Stimulated activated CD4-positive, alpha-beta T cell treated with anti-CD3 and anti-CD28 coated beads, TNF-alpha, amount 100 ng/mL, for 4 hours (primary cell): ENCODE measurements at regions not wholly inside any gene's neighbourhood (a gene's known extent, or its start where the extent isn't known, plus 50 kb on each side); places are given as distances from the start of the nearest gene placed in this dataset.

ENCODE experiments used
- DNase-seq, 3 experiments: peaks; one replicate each; pipeline ENCODE4 v3.0.0-alpha.2; 2020; ENCODE audit warnings: low read depth in 3 of 3

GRCh38 chr6:157756708-157757429 lies 66.2 kb upstream of the SNX9 start:
- peak; percentile 50 to 65 (median 60) for DNase-seq

DNA sequence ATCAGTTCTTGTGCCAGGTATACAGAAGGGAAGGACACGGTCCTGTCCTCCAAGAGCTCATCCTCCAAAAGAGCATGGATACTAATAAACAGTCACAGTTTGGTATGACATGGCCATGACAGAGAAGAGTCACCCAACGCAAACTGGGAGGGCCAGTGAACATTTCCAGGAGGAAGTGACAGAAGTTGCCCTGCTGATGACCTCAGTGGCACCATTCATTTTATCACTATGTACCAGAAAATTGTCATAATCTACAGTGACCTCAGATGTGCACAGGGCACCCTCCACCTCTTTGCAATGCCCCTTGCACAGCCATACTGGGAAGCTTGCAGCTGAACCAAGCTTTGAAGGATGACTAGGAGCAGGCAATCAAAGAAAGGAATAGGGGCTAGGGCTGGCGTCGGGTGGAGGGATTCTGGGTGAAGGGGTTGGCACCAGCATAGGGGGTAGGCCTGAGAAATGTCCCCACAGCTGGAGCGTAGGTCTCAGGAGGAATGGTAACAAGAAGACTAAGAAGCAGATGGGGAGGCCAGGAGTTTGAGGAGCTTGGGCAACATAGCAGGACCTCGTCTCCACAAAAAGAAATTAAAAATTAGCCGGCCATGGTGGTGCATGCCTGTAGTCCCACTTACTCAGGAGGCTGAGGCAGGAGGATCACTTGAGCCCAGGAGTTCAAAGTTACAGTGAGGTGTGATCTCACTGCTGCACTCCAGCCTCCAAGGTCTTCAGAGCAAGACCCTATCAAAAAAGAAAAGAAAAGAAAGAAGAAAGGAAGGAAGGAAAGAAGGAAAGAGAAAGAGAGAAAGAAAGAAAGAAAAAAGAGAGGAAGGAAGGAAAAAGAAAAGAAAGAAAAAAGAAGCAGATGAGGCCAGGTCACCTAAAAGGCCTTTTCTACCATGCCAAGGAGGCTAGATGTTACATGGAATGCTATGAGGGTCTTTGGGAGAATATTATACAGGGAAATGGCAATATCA lies 65.3 kb upstream of the SNX9 start:
- no peak for DNase-seq

DNA sequence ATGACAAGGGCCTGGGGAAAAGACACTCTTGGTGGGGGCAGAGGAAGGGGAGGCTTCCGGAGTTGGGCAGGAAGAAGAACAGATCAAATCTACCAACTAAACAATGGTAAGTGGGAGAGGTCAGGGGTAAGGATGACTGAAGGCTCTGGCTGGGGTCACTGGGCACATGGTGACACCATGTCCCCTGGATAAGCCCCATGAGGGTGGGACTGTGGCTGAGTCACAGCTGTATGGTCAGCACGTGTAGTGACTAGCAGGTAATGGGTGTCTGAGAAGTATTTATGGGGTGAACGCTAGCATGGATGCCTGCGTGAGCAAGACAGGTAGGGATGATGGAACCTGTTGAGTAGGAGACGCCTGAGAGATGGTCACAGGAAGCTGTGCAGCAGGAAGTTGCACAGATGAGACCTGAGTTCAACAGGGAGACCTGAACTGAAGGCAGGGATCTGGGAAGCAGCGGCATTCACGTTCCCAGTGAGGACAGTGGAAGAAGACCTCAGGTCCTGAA lies 64.5 kb upstream of the SNX9 start:
- no peak for DNase-seq

DNA sequence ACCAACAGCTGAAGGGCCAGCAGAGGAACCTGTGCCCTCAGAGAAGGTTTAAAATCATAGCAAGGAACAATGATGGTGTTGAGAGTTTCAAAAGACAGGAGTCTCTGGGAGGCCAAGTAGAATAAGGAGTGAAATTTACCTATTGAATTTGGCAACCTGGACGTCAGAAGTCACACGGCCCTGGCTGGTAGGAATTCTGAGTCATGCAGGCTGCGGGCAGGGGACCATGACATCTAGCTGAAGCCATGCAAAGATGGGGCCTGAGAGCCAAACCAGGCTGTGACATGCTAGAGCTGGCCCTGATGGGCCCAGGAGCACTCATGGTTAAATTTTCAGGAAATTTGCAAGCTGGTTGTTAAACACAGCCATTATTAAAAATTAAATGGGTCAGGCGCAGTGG lies 64.0 kb upstream of the SNX9 start:
- DNase-seq = no peak

DNA sequence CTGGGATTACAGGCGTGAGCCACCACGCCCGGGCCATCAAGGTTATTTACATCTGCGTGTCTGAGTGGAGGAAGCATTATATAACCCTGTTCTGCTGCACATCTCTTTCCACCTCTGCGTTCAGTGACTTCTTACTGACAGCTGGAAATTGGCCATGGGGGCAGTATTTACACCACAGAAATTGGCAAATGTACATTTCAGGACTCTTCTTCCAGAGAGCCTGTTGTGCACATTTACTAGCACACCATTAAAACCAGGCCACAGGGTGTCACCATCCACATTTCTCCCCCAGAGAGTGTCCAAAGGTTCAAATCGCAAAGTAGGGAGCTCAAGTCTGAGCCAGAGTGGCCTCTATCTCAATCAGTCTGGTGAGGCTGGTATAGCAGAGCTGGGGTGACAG lies 62.9 kb upstream of the SNX9 start:
- DNase-seq = no peak

DNA sequence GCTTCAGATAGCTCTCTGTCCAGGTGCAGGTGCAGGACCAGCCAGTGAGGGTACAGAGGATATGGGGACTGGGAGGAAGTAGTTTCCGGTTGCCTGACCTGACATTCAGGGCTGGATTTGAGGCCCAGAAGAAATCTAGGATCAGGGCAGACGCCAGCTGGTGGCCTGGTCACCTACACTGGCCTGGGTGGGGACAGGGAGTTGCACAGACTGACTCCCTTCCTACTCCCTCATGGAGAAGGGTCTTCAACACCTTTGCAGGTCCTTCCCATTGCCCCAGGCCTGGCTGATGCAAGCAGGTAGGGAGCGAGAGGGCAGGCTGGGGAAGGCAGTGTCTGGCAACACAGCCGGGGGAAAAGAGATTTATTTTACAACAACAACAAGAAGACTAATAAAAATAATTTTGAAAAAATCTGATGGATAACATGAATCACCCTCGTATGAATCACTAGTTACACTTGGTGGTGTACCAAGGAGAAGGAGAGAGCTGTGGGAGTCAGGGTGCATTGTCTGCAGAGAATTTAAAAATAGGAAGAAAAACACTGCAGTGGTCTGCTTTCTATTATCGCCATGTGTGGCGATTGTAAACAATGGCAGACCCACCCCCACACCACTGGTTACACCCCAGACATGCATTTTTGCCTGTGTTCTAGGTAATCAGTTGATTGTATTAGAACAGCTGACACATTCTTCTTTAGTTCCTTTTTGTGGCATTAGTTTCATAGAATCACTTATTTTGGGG lies 62.3 kb upstream of the SNX9 start:
- peak in 1 of 3 experiments; percentile 28 for DNase-seq

- no peak for DNase-seq
These were observed 61.6 kb upstream of the SNX9 start for GRCh38 chr6:157761331-157761921.

GRCh38 chr6:157761926-157762325 lies 61.1 kb upstream of the SNX9 start:
- no peak for DNase-seq

DNA sequence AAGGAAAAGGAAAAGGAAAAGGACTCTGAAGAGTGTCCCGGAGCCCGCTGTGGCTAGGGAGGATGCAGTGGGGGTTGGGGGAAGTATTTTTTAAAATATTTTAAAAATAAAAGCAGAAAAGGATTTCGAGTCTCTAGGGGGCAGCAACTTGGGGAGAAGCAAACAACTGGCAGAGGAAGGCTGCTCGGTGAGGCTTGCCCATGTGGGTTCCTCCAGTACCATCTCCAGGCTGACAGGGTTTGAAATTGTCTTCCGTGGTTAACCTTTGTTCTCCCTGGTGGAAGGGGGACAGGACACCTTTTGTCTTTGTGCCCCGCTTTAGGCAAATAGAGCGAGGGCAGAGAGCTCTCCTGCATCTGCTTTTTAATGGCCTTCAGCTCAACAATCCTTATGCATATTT lies 60.4 kb upstream of the SNX9 start:
- no peak for DNase-seq

DNA sequence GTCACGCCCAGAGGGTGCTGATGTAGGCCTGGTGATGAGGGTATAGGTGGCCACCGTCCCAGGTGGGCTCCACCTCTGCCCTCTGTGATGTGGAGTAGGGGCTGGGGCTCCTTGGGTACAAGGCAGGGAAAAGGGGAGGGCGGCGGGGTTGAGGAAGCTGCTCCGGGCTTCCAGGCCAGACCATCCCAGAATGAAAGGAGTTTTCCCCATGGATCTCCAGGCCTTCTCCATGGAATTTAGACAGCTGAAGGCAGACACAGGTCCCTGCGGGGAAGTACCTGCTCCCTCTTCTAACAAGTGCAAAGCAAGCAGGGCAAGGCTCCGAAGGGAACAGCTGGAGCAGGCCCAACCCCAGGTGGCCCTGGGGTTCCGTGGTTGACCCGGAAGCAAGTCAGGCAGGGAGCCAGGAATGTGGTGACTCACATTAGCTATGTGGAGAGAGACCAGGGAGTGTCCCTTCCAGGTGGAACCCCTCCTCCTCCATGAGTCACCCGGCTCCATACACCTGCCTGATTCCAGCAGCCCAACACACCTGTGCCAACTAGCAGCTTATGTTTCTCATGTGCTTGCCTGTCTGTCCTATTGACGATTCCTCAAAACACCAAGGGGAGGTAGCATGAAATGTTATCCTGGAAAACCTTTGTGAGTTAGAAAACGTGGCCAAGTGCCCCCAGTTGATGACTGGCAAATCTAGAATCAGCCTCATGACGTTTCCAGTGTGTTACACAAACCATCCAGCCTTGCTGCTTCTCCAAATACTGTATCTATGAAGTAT lies 59.7 kb upstream of the SNX9 start:
- no peak for DNase-seq

GRCh38 chr6:157763904-157764177 lies 59.2 kb upstream of the SNX9 start:
- no peak for DNase-seq

DNA sequence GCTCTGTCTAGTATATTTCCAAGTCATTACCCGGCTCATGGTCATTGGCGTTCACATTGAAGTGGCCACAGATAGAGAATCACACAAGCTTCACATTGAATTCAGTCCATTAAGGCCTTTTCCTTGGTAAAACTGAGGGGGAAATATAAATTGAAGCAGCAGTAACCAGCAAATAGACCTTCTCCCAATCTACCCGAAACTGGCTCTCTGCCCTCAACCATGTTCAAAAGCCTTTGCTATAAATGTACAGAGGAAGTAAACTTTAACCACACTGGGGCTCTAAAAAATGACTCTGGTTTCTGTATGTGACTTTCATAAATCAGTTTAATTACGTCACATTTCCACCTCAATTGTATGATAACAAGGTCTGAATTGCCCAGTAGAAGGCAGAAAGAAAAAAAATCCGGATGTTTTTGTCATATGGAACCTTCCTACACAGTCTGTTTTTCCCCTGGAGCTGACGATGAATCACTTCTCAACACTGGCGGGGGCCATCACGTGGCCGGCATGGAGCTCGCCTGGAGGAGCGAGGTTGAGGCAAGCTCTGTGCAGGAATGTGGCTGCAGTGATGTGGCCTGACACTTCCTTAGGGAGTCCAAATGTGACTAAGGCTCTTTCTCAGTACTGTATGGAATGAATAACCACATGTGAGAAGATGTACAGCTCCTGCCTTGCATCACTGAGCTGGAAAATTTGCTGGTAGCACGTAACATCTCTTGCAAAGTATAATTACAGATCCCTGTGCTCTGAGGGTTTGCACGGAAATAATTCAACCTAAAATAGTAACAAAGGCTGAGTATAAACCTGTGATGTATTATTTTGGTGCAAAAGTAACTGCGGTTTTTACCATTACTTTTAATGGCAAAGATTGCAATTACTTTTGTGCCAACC lies 58.6 kb upstream of the SNX9 start:
- peak; percentile 57 to 74 (median 71) for DNase-seq

DNA sequence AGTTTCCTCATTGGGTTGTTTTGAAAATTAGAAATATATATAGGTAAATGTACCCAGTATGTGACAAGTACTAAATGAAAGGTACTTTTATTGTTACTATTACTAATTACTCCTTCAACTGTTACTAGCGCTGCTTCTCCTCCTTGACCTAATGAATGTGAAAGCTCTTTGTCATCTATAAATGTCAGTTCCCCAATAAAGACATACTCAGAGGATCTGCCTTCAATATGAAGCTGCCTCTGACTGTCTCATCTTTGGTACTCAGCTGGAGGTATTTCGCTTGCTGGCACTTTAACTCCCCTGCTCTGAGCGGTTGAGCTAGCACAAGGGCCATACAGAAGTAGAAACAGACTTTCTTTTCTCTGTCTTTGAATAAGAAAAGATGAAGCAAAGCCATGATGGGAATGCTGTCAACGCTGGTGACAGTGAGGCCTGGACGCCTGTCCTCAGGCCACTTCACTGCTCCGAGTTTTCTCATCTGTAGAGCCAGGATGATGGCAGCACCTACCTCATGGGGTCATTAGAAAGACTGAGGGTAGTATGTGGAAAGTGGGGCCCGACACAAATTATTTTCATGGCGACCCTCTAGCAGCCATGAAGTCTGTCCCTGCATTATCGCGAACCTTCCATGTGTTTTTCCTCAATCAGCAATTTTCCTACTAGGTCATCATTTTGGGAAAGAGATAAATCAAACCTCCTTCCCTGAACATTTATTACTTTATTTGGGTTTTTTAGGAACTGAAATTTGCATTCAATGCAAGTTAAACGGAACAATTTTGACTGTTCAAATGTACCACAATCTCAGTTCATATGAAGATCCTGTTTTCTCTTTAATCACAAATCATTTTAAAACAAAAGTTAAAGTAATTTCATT lies 55.9 kb upstream of the SNX9 start:
- DNase-seq = no peak

DNA sequence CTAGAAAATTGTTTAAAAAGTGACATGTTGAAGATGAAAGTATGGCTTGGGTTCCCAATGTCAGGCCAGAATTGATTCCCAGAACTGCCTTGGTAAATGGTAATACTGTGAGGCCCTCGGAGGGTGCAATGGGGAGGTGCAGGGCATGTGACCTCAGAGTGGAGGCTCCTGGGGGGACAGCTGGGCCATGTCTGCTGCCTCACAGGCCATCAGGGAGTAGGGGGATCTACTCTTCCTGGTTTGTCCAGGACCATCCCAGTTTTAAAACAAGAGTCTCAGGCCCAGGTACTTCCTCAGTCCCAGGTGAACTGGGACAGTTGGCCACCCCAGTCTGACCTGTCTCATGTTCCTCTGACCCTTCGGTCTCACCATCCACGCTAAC lies 55.3 kb upstream of the SNX9 start:
- DNase-seq = no peak

- DNase-seq = no peak
These were observed 54.7 kb upstream of the SNX9 start for GRCh38 chr6:157768304-157768703.

DNA sequence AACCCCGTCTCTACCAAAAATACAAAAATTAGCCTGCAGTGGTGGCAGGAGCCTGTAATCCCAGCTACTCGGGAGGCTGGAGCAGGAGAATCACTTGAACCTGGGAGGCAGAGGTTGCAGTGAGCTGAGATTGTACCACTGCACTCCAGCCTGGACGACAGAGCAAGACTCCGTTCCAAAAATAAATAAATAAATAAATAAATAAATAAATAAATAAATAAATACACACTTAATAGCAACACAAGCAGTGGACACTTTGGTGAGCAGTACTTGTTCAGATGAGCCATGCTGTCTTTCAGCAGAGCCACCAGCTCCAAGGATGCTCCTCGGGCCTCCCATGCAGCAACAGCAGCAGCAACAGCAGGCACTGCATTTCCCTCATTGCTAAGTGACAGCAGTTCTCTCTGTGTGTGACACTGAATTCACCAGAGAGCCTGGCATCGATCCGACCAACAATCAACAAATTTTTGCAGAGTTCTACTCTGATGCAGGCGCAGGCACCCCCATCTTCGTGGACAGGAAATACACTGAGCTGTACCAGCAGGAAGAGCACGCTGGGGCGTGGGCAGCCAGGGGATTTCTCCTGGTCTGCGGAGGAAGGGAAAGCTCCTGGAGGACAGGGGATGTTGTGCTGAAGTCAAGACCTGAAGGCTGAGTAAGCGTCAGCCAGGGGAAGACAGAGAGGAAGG lies 54.0 kb upstream of the SNX9 start:
- DNase-seq = no peak

DNA sequence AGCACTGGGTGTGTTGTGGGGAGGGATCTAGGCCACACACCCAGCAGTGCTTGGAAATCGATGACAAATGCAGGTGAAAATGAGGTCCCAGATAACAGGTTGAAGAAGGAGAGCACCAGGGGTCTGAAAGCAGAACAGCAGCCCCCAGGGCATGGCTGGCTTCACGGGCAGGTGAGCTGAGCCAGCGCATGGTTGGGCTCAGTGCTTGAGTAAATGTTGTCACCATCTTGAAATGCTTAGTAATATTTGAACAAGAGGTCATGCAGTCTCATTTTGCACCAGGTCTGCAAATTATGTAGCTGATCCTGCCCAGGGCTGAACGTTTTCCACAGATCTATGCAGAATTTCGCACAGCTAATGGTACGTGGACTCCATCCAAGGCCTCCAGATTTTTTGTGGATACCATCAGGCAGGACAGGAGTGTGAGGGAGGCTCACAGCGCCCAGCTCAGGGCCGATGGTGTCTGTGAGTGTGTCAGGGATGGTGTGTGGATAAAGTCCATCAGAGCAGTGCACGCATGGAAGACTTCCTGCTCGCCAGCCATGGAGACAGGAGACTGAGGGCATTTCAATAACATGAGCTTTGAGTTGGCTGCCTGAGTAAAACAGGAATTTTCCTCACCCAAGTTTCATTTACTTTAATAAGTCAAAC lies 53.1 kb upstream of the SNX9 start:
- DNase-seq = no peak

GRCh38 chr6:157770946-157771345 lies 52.1 kb upstream of the SNX9 start:
- no peak for DNase-seq
